OCI-LY1 (cell line): ENCODE measurements at regions not wholly inside any gene's neighbourhood (a gene's known extent, or its start where the extent isn't known, plus 50 kb on each side); places are given as distances from the start of the nearest gene placed in this dataset.
A peak's percentile ranks its signal among the peaks of the same experiment; 100 is the strongest.

Experiments
- H2AFZ ChIP-seq: fragments of 200-600 bp; sonication (generic), shearing (Covaris generic); 2 replicates; pipeline ENCODE4 v1.6.0; 2014; ENCODE audit warnings: antibody characterized with exemption, mild to moderate bottlenecking, low read length
- H3F3A ChIP-seq: fragments of 200-600 bp; sonication (generic), shearing (Covaris generic); 2 replicates; pipeline ENCODE4 v1.6.0; 2014; ENCODE audit warnings: mild to moderate bottlenecking, antibody characterized with exemption, low read length, moderate library complexity; ENCODE audit not compliant: insufficient read depth
- H3K27ac ChIP-seq: fragments of 200-600 bp; sonication (generic); 2 replicates; pipeline ENCODE4 v1.5.1; 2014; ENCODE audit warnings: low read length, mixed run types, mild to moderate bottlenecking, low read depth; ENCODE audit not compliant: poor library complexity, severe bottlenecking
- H3K27me3 ChIP-seq: fragments of 200-600 bp; sonication (generic); 2 replicates; pipeline ENCODE4 v1.6.0; 2014; ENCODE audit warnings: antibody characterized with exemption, mild to moderate bottlenecking, low read length, moderate library complexity; ENCODE audit not compliant: insufficient read depth
- H3K36me3 ChIP-seq: fragments of 200-600 bp; sonication (generic); 2 replicates; pipeline ENCODE4 v1.6.1; 2014; ENCODE audit warnings: mild to moderate bottlenecking, antibody characterized with exemption, low read length, moderate library complexity, mixed read lengths; ENCODE audit not compliant: insufficient read depth
- H3K4me1 ChIP-seq: fragments of 200-600 bp; sonication (generic); 2 replicates; pipeline ENCODE4 v1.5.1; 2014; ENCODE audit warnings: mild to moderate bottlenecking, low read length, moderate library complexity; ENCODE audit not compliant: insufficient read depth, severe bottlenecking
- H3K4me2 ChIP-seq: fragments of 200-600 bp; sonication (generic), shearing (Covaris generic); 2 replicates; pipeline ENCODE4 v1.6.1; 2014; ENCODE audit warnings: low read length
- H3K4me3 ChIP-seq: fragments of 200-600 bp; sonication (generic); 2 replicates; pipeline ENCODE4 v1.5.1; 2014; ENCODE audit warnings: low read length, low read depth, mild to moderate bottlenecking, mixed read lengths; ENCODE audit not compliant: poor library complexity, severe bottlenecking
- H3K79me2 ChIP-seq: fragments of 200-600 bp; shearing (Covaris generic); 2 replicates; pipeline ENCODE4 v1.6.1; 2016; ENCODE audit warnings: mixed run types, low read length, mixed read lengths; ENCODE audit not compliant: insufficient read depth
- H3K9ac ChIP-seq: fragments of 200-600 bp; sonication (generic), shearing (Covaris generic); 2 replicates; pipeline ENCODE4 v1.6.1; 2014; ENCODE audit warnings: mild to moderate bottlenecking, low read length, mixed read lengths
- H3K9me2 ChIP-seq: fragments of 200-600 bp; sonication (generic), shearing (Covaris generic); 2 replicates; pipeline ENCODE4 v1.6.1; 2014; ENCODE audit warnings: low read depth, mild to moderate bottlenecking, low read length, mixed read lengths
- H3K9me3 ChIP-seq: fragments of 200-600 bp; shearing (Covaris generic); 2 replicates; pipeline ENCODE4 v1.6.1; 2014; ENCODE audit warnings: low read length, mixed read lengths
- H4K20me1 ChIP-seq: fragments of 200-600 bp; sonication (generic), shearing (Covaris generic); 2 replicates; pipeline ENCODE4 v1.6.0; 2016; ENCODE audit warnings: mild to moderate bottlenecking, low read length; ENCODE audit not compliant: insufficient read depth
- CTCF ChIP-seq: fragments of 200-600 bp; sonication (generic), shearing (Covaris generic); IDR thresholded peaks from 2 replicates; pipeline ENCODE4 v1.5.1; 2017; ENCODE audit warnings: mild to moderate bottlenecking, antibody characterized with exemption, low read length, moderate library complexity, mixed read lengths
- EZH2 ChIP-seq: fragments of 200-600 bp; sonication (generic), shearing (Covaris generic); IDR thresholded peaks from 2 replicates; pipeline ENCODE4 v1.8.0; 2017; ENCODE audit warnings: borderline replicate concordance, mixed run types, mild to moderate bottlenecking, antibody characterized with exemption, low read length, moderate library complexity, mixed read lengths

- Histone ChIP-seq H3K27me3 (no peaks in the 10 kb centered on the region), H2AFZ (peak overlapping the region; percentile 28), H3K9me3 (peaks cover 3% of the 10 kb centered on the region; the same call in 1 of the 2 replicates), H3K4me3 (peak overlapping the region; percentile 28), H3K9ac (peak overlapping the region; percentile 66), H3F3A (no peaks in the 10 kb centered on the region; the same call in 1 of the 2 replicates), H3K4me2 (peak overlapping the region; percentile 58), H4K20me1 (no peaks in the 10 kb centered on the region), H3K36me3 (no peaks in the 10 kb centered on the region), H3K27ac (peak overlapping the region; percentile 90), H3K4me1 (peaks cover 56% of the 10 kb centered on the region), H3K79me2 (no peaks in the 10 kb centered on the region), H3K9me2 (no peaks in the 10 kb centered on the region)
- no peak for TF ChIP-seq EZH2
- TF ChIP-seq CTCF = no peak
These were observed 949.2 kb downstream of the CDH11 start for GRCh38 chr16:64172652-64173051.

- peak overlapping the region; percentile 66 for H3K9ac ChIP-seq
- no peaks in the 10 kb centered on the region for H3K79me2 ChIP-seq
- H3K4me2 ChIP-seq = peak overlapping the region; percentile 58
- no peaks in the 10 kb centered on the region for H3K27me3 ChIP-seq
- peaks cover 3% of the 10 kb centered on the region; the same call in 1 of the 2 replicates for H3K9me3 ChIP-seq
- H3K4me3 ChIP-seq = peak overlapping the region; percentile 28
- H3F3A ChIP-seq = no peaks in the 10 kb centered on the region; the same call in 1 of the 2 replicates
- no peaks in the 10 kb centered on the region for H3K36me3 ChIP-seq
- peak overlapping the region; percentile 28 for H2AFZ ChIP-seq
- no peaks in the 10 kb centered on the region for H3K9me2 ChIP-seq
- no peaks in the 10 kb centered on the region for H4K20me1 ChIP-seq
- peaks cover 60% of the 10 kb centered on the region for H3K4me1 ChIP-seq
- H3K27ac ChIP-seq = peak overlapping the region; percentile 90
- TF ChIP-seq CTCF (no peak), EZH2 (no peak)
These were observed 949.6 kb downstream of the CDH11 start for GRCh38 chr16:64172226-64172625.

GRCh38 chr16:64171632-64172031, 950.2 kb downstream of the CDH11 start:
- peak overlapping the region; percentile 28; the same call in 1 of the 2 replicates for H2AFZ ChIP-seq
- TF ChIP-seq EZH2 = no peak
- no peak for TF ChIP-seq CTCF
- no peaks in the 10 kb centered on the region for H3K9me2 ChIP-seq
- peaks cover under 1% of the 10 kb centered on the region; the same call in 1 of the 2 replicates for H3K9me3 ChIP-seq
- peak overlapping the region; percentile 90 for H3K27ac ChIP-seq
- no peaks in the 10 kb centered on the region for H4K20me1 ChIP-seq
- peak overlapping the region; percentile 58; the same call in 1 of the 2 replicates for H3K4me2 ChIP-seq
- H3K36me3 ChIP-seq = no peaks in the 10 kb centered on the region
- no peaks in the 10 kb centered on the region for H3K27me3 ChIP-seq
- no peaks in the 10 kb centered on the region for H3K79me2 ChIP-seq
- no peaks in the 10 kb centered on the region; the same call in 1 of the 2 replicates for H3F3A ChIP-seq
- peak overlapping the region; percentile 66; the same call in 1 of the 2 replicates for H3K9ac ChIP-seq
- H3K4me3 ChIP-seq = no peak overlapping the region
- H3K4me1 ChIP-seq = peaks cover 65% of the 10 kb centered on the region
